Suppressor macrophage treated with lipopolysaccharide for 4 hours (primary cell): ENCODE measurements at regions not wholly inside any gene's neighbourhood (a gene's known extent, or its start where the extent isn't known, plus 50 kb on each side); places are given as distances from the start of the nearest gene placed in this dataset.
"Not testable (repeated sequence)": the region's sequence is repeated elsewhere in the genome, so short reads cannot be mapped to it uniquely, and the experiment has no call there.

Source experiments
- DNase-seq: peaks from one replicate; pipeline ENCODE4 v3.0.0-alpha.2; 2020

DNA sequence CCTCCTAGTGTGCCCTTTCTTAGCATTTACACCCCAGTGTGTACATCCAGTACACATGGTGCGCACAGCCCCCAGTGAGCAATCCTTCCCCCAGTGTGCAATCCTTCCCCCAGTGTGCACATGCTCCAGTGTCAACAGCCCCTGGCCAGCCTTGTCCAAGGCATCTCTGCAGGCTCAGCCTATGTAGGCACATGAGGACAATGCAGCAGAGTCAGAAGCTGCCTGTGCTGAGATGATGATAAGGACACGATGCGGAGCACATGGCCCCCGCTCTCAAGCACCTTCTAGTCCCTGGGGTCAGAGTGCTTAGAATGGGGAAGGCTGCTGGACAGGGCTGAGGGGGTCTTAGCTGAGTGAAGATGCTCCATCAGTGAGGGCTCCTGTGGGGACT, 69.8 kb downstream of the GADD45G start:
- no peak for DNase-seq

DNA sequence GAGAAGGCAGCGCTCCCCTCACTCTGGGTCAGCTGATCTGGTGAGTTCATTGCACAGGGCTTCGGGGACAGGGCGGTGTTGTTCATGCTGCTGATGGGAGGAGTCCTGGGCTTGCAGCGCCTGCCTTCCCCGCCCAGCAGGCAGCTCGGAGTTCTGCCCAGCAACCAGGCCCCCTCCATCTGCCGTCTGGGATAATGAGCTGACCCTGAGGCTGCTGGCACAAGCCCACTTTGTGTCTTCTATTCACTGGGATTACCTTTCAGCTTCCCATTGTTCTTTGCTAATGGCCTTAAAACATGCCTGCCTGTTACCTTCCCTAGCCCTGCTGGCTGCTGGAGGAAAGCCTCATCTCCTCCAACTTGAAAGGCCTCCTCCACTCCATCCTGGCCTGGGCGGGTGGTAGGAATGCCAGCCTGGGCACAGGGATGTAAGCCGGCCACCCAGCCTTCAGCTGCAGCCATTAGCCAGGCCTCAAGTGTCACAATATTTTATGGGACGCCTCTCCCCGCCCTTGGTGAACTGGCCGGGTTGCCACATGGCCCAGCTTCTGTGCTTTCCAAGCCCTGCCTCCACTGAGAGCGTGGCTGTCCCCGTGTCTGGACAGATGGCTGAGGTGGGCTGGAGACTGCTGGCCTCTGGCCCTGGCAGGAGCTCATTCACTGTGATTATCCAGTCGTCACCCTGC, 70.4 kb downstream of the GADD45G start:
- DNase-seq: no peak

DNA sequence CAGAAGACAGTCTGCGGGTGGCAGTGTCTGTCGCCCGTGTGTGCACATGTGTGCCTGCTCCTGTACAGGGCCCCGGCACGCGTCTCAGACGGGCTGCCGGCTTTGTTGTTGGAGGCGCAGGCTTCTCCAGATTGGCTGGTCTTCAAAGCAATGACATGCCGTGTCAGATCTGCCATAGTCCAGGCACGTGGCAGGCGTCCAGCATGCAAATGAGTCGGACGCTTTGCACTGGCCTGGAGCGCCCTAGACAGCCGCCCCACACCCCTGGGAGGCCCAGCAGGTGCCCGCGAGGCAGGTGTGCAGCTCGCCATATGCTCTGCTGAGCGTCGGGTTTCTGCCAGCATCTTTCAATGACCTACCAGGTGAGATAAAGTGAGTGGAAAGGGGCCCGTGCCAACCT, 71.5 kb downstream of the GADD45G start:
- DNase-seq: no peak

DNA sequence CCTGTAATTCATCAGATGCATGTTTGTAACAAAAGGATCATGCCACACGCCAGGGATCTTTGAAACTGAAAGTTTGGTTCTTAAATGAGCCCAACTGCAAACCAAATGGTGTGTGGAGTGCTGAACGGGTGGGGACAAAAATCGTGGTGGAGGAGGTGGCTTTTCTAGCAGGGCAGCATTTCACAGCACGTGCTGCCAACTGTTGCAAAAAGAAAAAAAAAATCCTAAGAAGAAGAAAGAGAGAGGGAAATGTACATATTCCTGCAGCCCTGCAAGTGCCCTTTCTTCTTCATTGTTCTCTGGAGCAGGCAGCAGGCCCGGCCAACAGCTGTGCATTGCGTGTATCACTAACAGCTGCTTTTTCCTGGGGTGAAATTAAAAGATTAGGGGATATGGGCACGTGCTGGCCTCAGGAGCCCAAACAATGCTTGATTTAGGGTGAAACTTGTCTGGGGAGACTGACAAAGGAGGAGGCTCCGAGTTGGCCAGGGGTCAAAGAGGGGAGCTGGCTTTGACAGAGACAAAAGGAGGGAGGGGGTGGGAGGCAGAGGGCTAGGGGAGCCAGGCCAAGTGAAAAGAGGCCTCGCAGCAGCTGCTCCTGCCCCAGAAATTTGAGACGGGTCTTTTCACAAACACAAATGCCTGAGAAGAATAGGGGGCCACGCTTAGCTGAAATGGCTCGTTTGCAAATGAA, 73.0 kb downstream of the GADD45G start:
- no peak for DNase-seq

DNA sequence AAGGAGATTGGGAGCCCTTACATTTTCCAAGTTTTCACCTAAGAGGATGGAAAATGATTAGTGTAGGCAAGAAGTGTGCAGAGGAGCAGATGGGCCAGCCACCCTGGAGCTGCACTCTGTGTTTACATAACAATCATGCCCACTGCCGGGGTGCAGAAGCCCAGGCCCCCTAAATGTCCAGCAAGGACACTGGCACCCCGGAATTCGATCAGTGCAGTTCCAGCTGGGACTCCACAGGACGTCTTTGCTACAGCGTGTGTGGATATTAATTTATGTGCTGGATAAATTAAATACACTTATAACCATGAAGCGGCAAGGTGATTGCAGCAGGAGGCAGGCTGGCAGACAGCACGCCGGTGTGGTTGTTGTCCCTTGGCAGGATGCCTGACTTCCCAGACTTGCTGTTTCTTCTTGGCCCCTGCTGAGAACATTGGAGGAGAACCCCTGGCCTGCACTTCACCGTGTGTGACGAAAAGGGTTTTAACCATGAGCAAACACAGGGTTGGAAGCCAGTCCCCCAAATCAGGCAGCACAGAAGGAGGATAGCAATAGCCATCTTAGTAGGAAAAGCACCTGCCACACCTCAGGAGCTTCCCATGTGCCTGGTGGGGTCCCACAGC, 73.7 kb downstream of the GADD45G start:
- DNase-seq: no peak

DNA sequence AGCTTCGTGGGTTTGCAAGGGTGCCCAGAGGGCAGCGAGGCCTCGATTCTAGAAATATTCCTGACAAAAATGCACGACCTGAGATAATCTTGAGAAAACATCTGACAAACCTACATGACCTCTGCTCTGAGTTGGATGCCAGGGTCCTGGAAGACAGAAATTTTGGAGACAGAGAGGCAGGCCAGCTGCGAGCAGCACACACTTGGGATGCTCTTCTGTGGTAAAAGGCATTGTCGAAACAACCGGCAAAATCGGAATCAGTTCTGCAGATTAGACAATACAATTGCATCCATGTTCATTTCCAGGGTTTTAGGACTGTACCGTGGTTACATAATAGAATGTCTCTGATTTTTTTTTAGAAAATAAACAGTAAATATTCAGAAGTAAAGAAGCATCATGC, 74.2 kb downstream of the GADD45G start:
- no peak for DNase-seq

DNA sequence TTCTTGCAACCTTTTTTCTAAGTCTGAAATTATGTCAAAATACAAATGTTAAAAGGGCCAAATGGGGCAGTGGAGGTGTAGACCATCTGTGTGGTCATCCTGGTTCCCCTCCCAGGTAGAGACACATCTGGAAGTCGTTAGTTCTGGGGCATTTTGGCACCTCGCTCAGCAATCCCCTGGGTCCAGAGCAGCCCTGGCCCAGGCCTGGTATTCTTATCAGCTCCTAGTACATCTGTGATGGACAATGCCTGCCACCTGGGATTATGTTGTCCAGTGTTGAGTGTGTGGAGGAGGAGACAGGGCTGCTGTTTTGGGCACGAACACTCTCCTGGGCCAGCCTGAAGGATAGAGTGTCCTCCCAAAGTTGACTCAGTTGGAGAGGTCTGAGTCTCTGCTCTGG, 74.8 kb downstream of the GADD45G start:
- no peak for DNase-seq

DNA sequence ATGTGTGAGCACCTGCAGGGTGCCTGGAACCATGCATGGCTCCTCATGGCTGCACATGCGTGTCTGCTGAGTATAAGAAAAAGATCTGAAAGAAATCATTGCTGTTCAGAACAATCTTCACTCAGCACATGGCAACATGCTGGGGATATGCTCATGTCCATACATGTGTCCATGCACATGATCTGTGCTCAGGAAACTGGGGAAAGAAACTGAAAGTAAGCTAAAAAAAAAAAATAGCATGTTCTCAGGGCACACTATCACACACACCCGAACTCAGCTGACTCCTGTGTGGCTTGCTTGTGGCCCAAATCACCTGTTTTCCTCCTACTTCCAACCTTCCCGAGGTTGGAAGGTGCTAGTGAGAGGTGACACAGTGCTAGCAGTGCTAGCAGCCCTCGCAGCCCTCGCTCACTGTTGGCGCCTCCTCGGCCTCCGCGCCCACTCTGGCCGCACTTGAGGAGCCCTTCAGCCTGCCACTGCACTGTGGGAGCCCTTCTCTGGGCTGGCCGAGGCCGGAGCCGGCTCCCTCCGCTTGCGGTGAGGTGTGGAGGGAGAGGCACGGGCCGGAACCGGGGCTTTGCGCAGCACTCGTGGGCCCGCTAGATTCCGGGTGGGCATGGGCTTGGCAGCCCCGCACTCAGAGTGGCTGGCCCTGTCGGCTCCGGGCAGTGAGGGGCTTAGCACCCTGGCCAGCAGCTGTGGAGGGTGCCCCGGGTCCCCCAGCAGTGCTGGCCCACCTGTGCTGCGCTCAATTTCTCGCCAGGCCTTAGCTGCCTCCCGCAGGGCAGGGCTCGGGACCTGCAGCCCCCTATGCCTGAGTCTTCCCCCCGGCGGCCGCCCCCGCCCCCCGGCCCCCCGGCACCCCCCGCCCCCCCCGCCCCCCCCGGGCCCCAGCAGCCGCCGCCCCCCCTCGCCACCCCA, 76.0 kb downstream of the GADD45G start:
- DNase-seq: no peak

DNA sequence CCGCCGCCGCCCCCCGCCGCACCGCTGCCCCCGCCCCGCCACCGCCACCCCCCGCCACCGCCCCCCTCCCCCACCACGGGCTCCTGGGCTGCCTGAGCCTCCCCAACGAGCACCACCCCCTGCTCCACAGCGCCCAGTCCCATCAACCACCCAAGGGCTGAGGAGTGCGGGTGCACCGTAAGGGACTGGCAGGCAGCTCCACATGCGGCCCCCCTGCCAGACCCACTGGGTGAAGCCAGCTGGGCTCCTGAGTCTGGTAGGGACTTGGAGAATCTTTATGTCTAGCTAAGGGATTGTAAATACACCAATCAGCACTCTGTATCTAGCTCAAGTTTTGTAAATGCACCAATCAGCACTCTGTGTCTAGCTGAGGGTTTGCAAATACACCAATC, 76.7 kb downstream of the GADD45G start:
- DNase-seq: not testable (repeated sequence)

DNA sequence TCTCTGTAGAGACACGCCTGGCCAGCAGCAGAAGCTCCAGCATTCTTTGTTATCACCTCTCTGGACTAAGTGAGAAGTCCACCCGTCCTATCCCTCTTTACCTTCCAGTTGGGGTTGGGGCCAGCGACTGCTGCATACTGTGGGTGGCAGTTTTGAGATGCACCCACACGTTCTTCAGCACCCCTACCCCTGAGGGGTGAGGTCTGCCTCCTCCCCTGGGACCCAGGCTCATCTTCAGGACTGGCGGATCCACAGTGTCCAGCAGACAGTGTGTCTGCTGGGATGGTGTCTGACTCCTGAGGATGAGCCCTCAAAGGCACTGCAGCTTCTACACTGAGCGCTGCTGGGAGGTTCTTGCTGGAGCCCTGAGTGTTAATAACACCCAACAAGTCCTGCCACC, 78.8 kb downstream of the GADD45G start:
- DNase-seq: no peak

DNA sequence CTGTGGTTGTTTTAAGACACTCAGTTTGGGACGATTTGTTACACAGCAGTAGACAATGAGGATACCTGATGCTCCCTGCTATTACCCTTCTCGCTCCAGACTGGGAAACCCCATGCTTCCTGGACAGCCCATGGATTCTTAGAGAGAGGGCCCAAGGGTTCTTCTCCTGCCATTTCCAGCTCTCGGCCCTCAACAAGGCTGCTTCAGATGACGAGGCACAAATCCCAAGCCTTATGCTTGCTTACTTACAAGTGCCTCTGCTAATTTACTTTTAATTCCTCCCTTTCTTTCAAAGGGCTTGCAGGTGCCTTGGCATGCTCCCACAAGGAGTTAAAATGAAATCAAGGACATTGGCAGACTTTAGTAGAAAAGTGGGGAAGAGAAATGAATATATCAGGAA, 79.4 kb downstream of the GADD45G start:
- DNase-seq: no peak

DNA sequence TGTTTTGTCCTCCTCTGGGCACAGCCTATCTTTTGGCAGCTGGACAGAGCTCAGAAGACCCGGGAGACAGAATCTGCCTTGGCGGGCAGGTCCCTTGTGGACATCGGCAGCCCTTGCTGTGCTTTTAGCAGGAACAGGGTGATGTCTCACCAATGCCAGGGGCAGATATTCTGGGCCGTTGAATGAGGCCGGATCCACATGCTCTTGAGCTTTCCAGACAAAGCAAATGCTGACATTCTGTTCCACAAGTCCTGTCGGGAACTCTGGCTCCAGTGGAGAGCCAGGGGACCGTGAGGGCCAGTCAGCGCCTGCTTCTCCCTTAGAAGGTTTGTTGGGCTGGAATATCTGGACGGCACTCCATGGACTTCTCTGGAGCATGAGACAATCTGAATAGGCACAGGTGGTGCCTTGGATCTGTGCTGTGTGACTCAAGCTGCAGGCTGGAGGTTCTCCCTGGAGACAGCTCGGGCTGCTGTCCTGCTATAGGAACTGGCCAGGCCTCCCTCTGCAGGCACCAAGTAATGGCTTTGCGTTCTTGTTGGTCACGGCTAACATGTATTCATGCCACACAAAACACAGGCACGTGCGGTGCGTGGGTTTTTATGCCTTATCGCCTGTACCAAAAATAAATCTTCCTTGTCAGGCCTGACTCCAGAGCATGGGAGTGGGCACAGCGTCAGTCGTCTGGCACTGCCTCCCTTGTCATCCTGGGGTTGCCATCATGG, 80.3 kb downstream of the GADD45G start:
- DNase-seq: no peak

DNA sequence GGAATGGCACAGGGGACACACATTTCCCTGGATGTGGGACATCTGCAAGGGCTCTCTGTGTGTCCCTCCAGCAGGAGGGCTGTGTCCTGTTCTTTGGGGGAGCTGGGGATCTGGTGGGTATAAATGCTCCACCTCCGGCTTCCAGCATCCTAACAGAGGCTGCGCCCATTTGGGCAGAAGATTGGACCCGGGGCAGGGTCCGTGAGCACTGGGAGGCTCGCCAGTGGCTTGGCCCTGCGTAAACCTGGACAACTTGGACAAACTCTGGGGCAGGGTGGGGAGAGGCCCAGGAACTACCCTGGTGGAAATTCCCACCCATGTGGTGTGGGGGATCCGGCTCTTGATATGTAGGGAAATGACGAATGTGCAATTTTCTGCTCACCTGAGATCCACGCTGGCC, 80.9 kb downstream of the GADD45G start:
- no peak for DNase-seq

DNA sequence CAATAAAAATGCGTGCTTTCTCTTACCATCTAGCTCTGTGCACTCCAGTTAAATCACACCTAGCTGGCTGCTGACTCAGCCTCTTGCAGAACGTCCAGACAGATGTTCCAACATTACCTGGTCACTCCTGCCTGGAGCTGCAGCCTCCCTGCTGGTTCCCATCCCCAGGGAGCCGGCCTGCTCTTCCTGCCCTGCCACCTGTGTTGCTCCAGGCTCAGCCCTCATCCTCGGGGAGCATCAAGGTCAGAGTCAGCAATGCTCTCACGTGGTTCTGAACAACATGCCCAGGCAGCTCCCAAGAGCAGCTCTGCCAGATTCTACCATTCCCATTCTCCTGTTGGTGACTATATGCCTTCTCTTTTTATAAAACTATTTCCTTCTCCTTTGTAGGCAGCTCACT, 81.3 kb downstream of the GADD45G start:
- no peak for DNase-seq

DNA sequence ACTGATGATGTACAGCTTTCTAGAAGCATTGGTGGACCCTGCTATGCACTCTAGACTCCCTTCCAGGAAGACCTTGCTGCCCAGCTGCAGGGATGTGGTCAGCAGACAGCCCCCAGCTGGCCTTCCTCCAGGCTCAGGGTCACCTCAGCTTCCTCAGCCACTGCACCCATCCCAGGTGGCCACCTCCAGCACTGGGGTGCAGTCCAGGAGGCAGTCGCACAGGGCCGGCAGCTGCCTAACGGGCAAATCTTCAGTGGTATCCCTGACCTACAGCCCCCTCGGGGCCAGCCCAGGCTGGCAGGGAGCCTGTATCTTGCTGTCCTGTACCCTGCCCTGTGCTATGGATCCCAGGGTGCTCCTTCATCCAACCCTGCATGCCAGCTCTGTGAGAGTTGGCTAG, 81.8 kb downstream of the GADD45G start:
- DNase-seq: no peak

DNA sequence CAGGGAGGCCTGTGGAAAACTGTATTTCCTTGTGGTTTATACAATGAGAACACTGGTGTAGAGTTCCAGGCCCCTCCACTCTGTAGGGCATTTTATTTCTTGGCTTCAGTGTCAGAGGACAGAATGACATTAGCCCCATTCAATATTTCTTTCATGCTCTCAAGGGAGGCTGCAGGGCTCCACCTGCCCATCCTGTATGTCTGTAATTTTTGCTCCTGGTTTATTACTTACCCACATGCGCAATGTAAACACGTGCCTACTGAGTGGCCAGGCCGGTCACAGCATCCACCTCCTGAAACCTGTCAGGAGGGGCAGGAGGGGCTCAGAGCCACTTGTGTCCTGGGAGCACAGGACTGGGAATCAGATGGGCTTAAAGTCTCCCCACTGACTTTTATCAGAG, 82.4 kb downstream of the GADD45G start:
- no peak for DNase-seq

DNA sequence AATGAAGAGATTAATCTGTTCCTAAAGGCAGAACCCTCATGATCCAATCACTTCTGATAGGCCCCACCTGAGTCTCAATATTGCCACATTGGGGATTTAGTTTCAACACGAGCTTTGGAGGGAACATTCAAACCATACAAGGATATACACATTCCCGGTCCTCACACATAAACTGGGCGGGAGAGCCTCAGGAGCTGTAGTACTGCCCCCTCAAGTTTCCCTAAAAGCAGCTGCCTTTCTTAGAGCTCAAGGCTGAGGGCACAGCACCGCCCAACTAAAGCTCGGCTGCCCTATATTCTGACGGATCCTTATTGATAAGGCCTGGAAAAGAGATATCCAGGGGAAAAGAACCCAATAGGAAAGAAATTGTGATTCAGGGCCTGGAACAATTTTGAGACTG, 83.0 kb downstream of the GADD45G start:
- no peak for DNase-seq

DNA sequence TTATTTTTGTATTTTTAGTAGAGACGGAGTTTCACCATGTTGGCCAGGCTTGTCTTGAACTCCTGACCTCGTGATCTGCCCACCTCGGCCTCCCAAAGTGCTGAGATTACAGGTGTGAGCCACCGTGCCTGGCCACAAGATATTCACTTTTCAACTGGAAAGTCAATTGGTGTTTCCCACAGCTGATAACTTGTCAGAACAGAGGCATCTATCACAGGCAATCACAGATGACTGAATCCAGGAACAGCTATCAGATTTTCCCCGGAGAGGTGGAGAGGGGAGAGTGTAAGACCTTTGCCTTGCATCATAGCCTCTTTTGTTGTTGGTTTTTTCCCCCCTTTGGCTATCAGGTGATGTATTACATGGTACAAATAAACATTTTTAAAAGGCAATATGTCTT, 84.5 kb downstream of the GADD45G start:
- DNase-seq: not testable (repeated sequence)

DNA sequence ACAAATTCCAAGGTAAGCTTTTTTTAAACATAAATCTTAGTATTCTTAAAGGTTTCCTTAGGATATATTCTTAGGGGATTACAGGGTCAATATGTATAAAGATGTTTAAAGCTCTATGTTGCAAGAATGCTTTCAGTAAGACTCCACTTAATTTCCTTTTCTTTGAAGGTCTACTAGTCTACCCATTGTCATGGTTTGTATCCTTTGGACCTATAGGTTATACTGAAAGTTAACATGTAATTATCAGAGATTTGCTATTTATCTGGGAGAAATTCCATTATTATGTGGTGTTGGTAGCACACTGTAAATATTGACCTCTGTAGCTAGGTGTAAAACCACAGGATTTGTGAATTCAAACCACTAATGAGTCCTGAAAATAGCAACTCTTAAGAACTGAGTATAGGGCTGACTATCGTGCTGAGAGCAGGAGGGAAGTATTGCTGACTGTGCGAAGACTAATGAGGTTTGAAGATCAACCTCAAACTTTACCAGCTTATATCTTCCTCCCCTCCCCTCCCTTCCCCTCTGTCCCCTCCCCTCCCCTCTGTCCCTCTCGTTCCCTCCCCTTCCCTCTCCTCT, 85.6 kb downstream of the GADD45G start:
- no peak for DNase-seq

DNA sequence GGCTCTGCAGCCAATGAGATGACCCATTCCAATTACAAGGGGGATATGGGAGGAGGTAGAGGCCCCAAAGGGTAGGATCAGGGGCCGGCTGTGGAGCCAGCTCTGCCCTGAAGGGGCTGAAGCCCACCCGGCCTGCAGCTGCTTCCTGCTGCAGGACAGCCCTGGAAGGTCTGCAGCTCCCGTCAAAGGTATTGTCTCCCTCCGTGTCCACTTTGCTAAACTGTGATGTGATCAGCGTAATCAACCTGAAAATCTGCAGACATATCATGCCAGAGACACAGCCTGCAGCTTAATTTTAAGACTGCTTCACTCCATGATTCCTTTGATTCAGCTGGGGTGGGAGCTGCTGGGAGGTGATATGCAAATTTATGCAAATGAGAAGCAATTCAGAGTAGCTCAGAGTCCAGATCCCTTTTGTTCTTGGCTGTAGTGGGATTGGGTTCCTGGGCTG, 90.7 kb downstream of the GADD45G start:
- no peak for DNase-seq

DNA sequence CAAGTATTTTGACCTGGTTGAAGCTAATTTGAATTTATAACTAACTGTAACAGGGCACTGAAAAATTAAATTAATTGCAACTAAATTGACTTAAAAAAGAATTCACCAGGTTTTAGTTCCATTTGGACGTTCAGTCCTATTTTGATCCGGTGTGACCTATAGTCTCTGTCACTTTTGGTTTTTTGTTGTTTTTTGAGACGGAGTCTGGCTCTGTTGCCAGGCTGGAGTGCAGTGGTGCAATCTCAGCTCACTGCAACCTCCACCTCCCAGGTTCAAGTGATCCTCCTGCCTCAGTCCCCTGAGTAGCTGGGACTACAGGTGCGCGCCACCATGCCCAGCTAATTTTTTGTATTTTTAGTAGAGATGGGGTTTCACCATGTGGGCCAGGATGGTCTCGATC, 91.2 kb downstream of the GADD45G start:
- not testable (repeated sequence) for DNase-seq

DNA sequence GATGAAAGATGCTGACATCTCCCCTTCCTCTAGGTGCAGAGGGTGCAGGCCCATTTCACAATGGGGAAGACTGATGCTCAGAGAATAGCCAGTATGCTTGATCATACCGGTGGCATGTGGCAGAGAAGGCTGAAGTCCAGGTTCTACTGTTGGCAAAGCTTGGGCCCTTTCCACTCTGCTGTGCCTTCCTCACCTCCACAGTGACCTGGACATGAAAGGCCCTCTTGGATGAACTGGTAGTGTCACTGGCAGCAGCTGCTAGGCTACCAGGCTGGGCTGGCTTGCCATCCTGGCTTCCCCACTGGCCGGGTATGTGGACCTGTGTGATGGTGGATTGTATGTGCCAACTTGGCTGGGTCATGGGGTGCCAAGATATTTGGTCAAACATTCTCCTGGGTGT, 92.0 kb downstream of the GADD45G start:
- no peak for DNase-seq
